ENCODE measurements at regions not wholly inside any gene's neighbourhood (a gene's known extent, or its start where the extent isn't known, plus 50 kb on each side); places are given as distances from the start of the nearest gene placed in this dataset.

GRCh38 chr14:71507681-71508080 lies 424.5 kb upstream of the RGS6 start:
- TF ChIP-seq CTCF (IDR thresholded peaks at IDR 0.05; ENCODE audit: low read length) (no peak), EZH2 (IDR thresholded peaks at IDR 0.05; ENCODE audit: borderline replicate concordance, low read length) (no peak)

Measured in OCI-LY1 (cell line).